H1 (cell line): ENCODE measurements at regions not wholly inside any gene's neighbourhood (a gene's known extent, or its start where the extent isn't known, plus 50 kb on each side); places are given as distances from the start of the nearest gene placed in this dataset.

Experiments
- BACH1 ChIP-seq: IDR thresholded peaks from 2 replicates; pipeline ENCODE4 v1.6.1; 2012; ENCODE audit warnings: low read length, improper control_type of control experiment
- TF ChIP-seq, protein P1 (sequence below): IDR thresholded peaks from 2 replicates; pipeline ENCODE4 v1.6.1; 2012; ENCODE audit warnings: low read length, inconsistent platforms

DNA sequence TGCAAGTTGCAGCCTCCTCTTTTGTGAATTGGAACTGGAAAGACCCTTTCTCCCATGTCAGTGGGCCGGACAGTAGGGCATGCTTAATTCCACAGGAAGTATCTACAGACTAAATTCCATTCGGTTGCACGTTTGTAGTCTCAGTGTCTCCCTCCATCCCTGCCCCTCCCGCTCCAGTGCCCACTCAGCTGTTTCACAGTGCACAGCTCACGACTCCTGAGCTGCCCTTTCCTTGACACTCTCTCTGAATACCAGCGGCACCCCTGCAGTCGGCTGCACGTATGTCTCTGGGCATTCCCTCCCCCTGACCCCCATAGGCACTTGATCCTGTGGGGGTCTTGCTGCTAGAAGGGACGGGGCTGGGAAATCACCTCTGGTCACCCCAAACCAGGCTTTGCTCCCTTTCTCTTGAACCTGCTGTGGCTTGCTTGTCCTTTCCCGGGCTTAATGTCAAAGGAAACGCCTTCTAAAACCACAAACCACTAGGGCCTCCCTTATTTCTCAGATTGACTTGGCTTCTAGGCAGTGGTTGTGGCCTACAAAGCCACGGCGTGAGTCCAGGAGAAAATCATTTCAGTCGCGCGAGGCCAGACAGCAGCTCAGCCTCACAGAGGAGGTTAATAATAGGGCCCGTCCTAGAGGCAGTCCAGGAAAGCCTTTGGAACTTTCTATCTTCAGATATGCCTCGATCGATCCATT lies 365.3 kb upstream of the PROX1 start (continued):
- TF ChIP-seq, protein P1, sequence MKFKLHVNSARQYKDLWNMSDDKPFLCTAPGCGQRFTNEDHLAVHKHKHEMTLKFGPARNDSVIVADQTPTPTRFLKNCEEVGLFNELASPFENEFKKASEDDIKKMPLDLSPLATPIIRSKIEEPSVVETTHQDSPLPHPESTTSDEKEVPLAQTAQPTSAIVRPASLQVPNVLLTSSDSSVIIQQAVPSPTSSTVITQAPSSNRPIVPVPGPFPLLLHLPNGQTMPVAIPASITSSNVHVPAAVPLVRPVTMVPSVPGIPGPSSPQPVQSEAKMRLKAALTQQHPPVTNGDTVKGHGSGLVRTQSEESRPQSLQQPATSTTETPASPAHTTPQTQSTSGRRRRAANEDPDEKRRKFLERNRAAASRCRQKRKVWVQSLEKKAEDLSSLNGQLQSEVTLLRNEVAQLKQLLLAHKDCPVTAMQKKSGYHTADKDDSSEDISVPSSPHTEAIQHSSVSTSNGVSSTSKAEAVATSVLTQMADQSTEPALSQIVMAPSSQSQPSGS = no peak
- no peak for TF ChIP-seq BACH1
